SK-N-SH (cell line): ENCODE measurements at regions not wholly inside any gene's neighbourhood (a gene's known extent, or its start where the extent isn't known, plus 50 kb on each side); places are given as distances from the start of the nearest gene placed in this dataset.
"Not testable (repeated sequence)": the region's sequence is repeated elsewhere in the genome, so short reads cannot be mapped to it uniquely, and the experiment has no call there.

Experiments
- CTCF ChIA-PET: fragments of 300-600, 350-600 bp; formaldehyde crosslinking; extraction: SDS; loops from one replicate; lab custom pipeline; 2021; lab: Yijun Ruan, JAX
- POLR2A ChIA-PET: fragments of 350-600 bp; sonication (Branson Sonifier 250); formaldehyde crosslinking; extraction: SDS; loops from one replicate; lab custom pipeline; 2020; ENCODE audit warnings: antibody characterized with exemption, inconsistent platforms; lab: Yijun Ruan, JAX
- DNase-seq: peaks from one replicate; pipeline ENCODE4 v3.0.0; 2012
- H2AFZ ChIP-seq: fragments of 200-600 bp; sonication (generic); 2 replicates; pipeline ENCODE4 v1.8.1; 2016; ENCODE audit warnings: antibody characterized with exemption, mild to moderate bottlenecking, low read depth
- H3F3A ChIP-seq: fragments of 200-600 bp; sonication (generic); replicated peaks from 2 replicates; pipeline ENCODE3; 2016; ENCODE audit warnings: antibody characterized with exemption, mild to moderate bottlenecking; ENCODE audit not compliant: insufficient read depth
- H3K27ac ChIP-seq, 2 experiments: fragments of 200-500 bp in 1 of 2; fragments of 200-600 bp in 1 of 2; sonication (Bioruptor generic) in 1 of 2; sonication (generic), shearing (Covaris generic) in 1 of 2; 2 replicates each; pipeline versions ENCODE4 v1.5.1 to v1.6.1; 2014 to 2016; ENCODE audit warnings: low read depth in 2 of 2, inconsistent platforms in 1 of 2, low read length in 1 of 2, mild to moderate bottlenecking in 1 of 2, mixed read lengths in 1 of 2
- H3K27me3 ChIP-seq: fragments of 200-600 bp; sonication (generic), shearing (Covaris generic); 2 replicates; pipeline ENCODE4 v1.6.1; 2016; ENCODE audit warnings: mixed run types; ENCODE audit not compliant: insufficient read depth
- H3K36me3 ChIP-seq, 2 experiments: fragments of 200-500 bp in 1 of 2; fragments of 200-600 bp in 1 of 2; sonication (Bioruptor generic) in 1 of 2; sonication (generic) in 1 of 2; replicated peaks in 1 of 2; 2 replicates each; pipeline versions ENCODE3 to v1.5.1; 2014 to 2016; ENCODE audit warnings: low read length in 1 of 2, mild to moderate bottlenecking in 1 of 2; ENCODE audit not compliant: insufficient read depth in 2 of 2, control insufficient read depth in 1 of 2
- H3K4me1 ChIP-seq, 2 experiments: fragments of 200-500 bp in 1 of 2; fragments of 200-600 bp in 1 of 2; sonication (Bioruptor generic) in 1 of 2; sonication (generic), shearing (Covaris generic) in 1 of 2; 2 replicates each; pipeline versions ENCODE4 v1.5.1 to v1.6.1; 2014 to 2016; ENCODE audit warnings: low read depth in 1 of 2, low read length in 1 of 2, mixed run types in 1 of 2; ENCODE audit not compliant: insufficient read depth in 2 of 2, control insufficient read depth in 1 of 2
- H3K4me2 ChIP-seq: fragments of 200-600 bp; sonication (generic), shearing (Covaris generic); 2 replicates; pipeline ENCODE4 v1.6.1; 2017; ENCODE audit warnings: mixed run types
- H3K4me3 ChIP-seq, 2 experiments: fragments of 200-500 bp in 1 of 2; fragments of 200-600 bp in 1 of 2; sonication (Bioruptor generic) in 1 of 2; sonication (generic), shearing (Covaris generic) in 1 of 2; 2 replicates each; pipeline versions ENCODE4 v1.5.1 to v1.8.1; 2014 to 2016; ENCODE audit warnings: low read depth in 2 of 2, inconsistent platforms in 1 of 2, low read length in 1 of 2, mild to moderate bottlenecking in 1 of 2, mixed read lengths in 1 of 2, moderate library complexity in 1 of 2
- H3K79me2 ChIP-seq: fragments of 200-600 bp; sonication (generic); 2 replicates; pipeline ENCODE4 v1.8.1; 2017; ENCODE audit warnings: mild to moderate bottlenecking; ENCODE audit not compliant: insufficient read depth
- H3K9ac ChIP-seq: fragments of 200-600 bp; sonication (generic); 2 replicates; pipeline ENCODE4 v1.6.1; 2017; ENCODE audit warnings: mixed run types
- H3K9me2 ChIP-seq: fragments of 200-600 bp; sonication (generic); 2 replicates; pipeline ENCODE4 v1.6.1; 2017; ENCODE audit warnings: mixed run types
- H3K9me3 ChIP-seq: fragments of 200-600 bp; sonication (generic); 2 replicates; pipeline ENCODE4 v1.6.1; 2017; ENCODE audit warnings: mixed run types, mild to moderate bottlenecking, moderate library complexity
- H4K20me1 ChIP-seq: fragments of 200-600 bp; sonication (generic); 2 replicates; pipeline ENCODE4 v1.6.1; 2017; ENCODE audit warnings: mild to moderate bottlenecking, mixed run types; ENCODE audit not compliant: insufficient read depth
- FOXJ3 ChIP-seq: sonication (generic); formaldehyde crosslinking; IDR thresholded peaks from 2 replicates; pipeline ENCODE4 v1.5.1; 2020; ENCODE audit warnings: mild to moderate bottlenecking, missing genetic modification reagents
- FOXM1 ChIP-seq: IDR thresholded peaks from 2 replicates; pipeline ENCODE4 v1.4.0; 2012; ENCODE audit warnings: low read depth, mild to moderate bottlenecking
- JUND ChIP-seq: IDR thresholded peaks from 2 replicates; pipeline ENCODE4 v1.4.0; 2012
- RFX5 ChIP-seq: IDR thresholded peaks from 2 replicates; pipeline ENCODE4 v1.6.1; 2012; ENCODE audit warnings: mild to moderate bottlenecking, improper control_type of control experiment, low read length
- SMC3 ChIP-seq: IDR thresholded peaks from 2 replicates; pipeline ENCODE4 v1.6.1; 2012; ENCODE audit warnings: low read depth, low read length, improper control_type of control experiment
- TCF12 ChIP-seq: IDR thresholded peaks from 2 replicates; pipeline ENCODE4 v1.4.0; 2012
- YY1 ChIP-seq: IDR thresholded peaks from 2 replicates; pipeline ENCODE4 v1.4.0; 2012; ENCODE audit warnings: low read depth, mild to moderate bottlenecking
- WGBS: methylation state at CpG from one replicate; pipeline ENCODE4 v1.1.6; 2017; ENCODE audit warnings: low lambda C conversion rate; 5-methylcytosine and 5-hydroxymethylcytosine counted together
- TF ChIP-seq, protein P1 (sequence below): IDR thresholded peaks from 2 replicates; pipeline ENCODE4; 2012
- TF ChIP-seq, protein P2 (sequence below): IDR thresholded peaks from 2 replicates; pipeline ENCODE4 v1.4.0; 2012; ENCODE audit warnings: low read depth, borderline replicate concordance
- TF ChIP-seq, protein P3 (sequence below): IDR thresholded peaks from 2 replicates; pipeline ENCODE4 v1.4.0; 2012; ENCODE audit warnings: low read depth, borderline replicate concordance
- TF ChIP-seq, protein P4 (sequence below): fragments of 150-350 bp; IDR thresholded peaks from 2 replicates; pipeline ENCODE4 v1.6.1; 2017; ENCODE audit warnings: antibody characterized with exemption, low read length, low read depth, borderline replicate concordance
- TF ChIP-seq, protein P5 (sequence below): IDR thresholded peaks from 2 replicates; pipeline ENCODE4 v1.6.1; 2012; ENCODE audit warnings: mild to moderate bottlenecking, low read depth, low read length, moderate library complexity
- TF ChIP-seq, protein P6 (sequence below): IDR thresholded peaks from 2 replicates; pipeline ENCODE4 v1.4.0; 2012; ENCODE audit warnings: low read depth
- TF ChIP-seq, protein P7 (sequence below): fragments of 150-350 bp; IDR thresholded peaks from 2 replicates; pipeline ENCODE4 v1.6.1; 2016; ENCODE audit warnings: mild to moderate bottlenecking, low read depth, low read length

DNA sequence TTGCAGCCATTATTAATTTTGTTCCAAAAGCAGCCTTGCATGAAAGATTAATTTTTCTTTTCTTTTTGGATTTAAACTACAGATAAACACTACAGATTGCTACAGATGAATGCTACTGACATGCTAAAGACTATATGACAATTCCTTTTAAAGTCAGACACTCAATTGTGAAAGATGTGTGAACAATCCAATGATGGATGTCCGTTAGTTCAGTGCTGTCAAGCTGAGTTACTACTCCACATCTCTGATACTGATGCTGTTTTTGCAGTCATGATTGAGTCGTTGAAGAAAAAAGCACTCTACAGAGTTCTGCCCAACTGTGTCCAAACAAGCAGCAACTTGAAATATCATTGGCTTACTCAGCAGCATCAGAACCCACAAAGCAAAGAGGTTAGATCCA is 146.8 kb downstream of the OTUD1 start:
- no peaks in the 10 kb centered on the region for H3K9me2 ChIP-seq
- H3K4me1 ChIP-seq: no peaks in the 10 kb centered on the region
- no peak overlapping the region for H2AFZ ChIP-seq
- H3K9ac ChIP-seq: no peak overlapping the region
- H3K9me3 ChIP-seq: no peaks in the 10 kb centered on the region
- no peak overlapping the region for H3K4me3 ChIP-seq
- no peak for DNase-seq
- H3F3A ChIP-seq: no peaks in the 10 kb centered on the region
- ChIA-PET CTCF (no interaction called here), POLR2A (no interaction called here)
- TF ChIP-seq, protein P1, sequence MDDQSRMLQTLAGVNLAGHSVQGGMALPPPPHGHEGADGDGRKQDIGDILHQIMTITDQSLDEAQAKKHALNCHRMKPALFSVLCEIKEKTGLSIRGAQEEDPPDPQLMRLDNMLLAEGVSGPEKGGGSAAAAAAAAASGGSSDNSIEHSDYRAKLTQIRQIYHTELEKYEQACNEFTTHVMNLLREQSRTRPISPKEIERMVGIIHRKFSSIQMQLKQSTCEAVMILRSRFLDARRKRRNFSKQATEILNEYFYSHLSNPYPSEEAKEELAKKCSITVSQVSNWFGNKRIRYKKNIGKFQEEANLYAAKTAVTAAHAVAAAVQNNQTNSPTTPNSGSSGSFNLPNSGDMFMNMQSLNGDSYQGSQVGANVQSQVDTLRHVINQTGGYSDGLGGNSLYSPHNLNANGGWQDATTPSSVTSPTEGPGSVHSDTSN: no peak
- TF ChIP-seq, protein P2, sequence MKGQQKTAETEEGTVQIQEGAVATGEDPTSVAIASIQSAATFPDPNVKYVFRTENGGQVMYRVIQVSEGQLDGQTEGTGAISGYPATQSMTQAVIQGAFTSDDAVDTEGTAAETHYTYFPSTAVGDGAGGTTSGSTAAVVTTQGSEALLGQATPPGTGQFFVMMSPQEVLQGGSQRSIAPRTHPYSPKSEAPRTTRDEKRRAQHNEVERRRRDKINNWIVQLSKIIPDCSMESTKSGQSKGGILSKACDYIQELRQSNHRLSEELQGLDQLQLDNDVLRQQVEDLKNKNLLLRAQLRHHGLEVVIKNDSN: no peak
- TF ChIP-seq SMC3: no peak
- TF ChIP-seq FOXJ3 (CRISPR knock-in tag): no peak
- TF ChIP-seq, protein P3, sequence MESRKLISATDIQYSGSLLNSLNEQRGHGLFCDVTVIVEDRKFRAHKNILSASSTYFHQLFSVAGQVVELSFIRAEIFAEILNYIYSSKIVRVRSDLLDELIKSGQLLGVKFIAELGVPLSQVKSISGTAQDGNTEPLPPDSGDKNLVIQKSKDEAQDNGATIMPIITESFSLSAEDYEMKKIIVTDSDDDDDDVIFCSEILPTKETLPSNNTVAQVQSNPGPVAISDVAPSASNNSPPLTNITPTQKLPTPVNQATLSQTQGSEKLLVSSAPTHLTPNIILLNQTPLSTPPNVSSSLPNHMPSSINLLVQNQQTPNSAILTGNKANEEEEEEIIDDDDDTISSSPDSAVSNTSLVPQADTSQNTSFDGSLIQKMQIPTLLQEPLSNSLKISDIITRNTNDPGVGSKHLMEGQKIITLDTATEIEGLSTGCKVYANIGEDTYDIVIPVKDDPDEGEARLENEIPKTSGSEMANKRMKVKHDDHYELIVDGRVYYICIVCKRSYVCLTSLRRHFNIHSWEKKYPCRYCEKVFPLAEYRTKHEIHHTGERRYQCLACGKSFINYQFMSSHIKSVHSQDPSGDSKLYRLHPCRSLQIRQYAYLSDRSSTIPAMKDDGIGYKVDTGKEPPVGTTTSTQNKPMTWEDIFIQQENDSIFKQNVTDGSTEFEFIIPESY: no peak
- TF ChIP-seq YY1: no peak
- no peak for TF ChIP-seq TCF12
- TF ChIP-seq RFX5: no peak
- TF ChIP-seq FOXM1: no peak
- TF ChIP-seq, protein P4, sequence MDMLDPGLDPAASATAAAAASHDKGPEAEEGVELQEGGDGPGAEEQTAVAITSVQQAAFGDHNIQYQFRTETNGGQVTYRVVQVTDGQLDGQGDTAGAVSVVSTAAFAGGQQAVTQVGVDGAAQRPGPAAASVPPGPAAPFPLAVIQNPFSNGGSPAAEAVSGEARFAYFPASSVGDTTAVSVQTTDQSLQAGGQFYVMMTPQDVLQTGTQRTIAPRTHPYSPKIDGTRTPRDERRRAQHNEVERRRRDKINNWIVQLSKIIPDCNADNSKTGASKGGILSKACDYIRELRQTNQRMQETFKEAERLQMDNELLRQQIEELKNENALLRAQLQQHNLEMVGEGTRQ: no peak
- TF ChIP-seq, protein P5, sequence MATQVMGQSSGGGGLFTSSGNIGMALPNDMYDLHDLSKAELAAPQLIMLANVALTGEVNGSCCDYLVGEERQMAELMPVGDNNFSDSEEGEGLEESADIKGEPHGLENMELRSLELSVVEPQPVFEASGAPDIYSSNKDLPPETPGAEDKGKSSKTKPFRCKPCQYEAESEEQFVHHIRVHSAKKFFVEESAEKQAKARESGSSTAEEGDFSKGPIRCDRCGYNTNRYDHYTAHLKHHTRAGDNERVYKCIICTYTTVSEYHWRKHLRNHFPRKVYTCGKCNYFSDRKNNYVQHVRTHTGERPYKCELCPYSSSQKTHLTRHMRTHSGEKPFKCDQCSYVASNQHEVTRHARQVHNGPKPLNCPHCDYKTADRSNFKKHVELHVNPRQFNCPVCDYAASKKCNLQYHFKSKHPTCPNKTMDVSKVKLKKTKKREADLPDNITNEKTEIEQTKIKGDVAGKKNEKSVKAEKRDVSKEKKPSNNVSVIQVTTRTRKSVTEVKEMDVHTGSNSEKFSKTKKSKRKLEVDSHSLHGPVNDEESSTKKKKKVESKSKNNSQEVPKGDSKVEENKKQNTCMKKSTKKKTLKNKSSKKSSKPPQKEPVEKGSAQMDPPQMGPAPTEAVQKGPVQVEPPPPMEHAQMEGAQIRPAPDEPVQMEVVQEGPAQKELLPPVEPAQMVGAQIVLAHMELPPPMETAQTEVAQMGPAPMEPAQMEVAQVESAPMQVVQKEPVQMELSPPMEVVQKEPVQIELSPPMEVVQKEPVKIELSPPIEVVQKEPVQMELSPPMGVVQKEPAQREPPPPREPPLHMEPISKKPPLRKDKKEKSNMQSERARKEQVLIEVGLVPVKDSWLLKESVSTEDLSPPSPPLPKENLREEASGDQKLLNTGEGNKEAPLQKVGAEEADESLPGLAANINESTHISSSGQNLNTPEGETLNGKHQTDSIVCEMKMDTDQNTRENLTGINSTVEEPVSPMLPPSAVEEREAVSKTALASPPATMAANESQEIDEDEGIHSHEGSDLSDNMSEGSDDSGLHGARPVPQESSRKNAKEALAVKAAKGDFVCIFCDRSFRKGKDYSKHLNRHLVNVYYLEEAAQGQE: no peak
- no peak for TF ChIP-seq JUND
- TF ChIP-seq, protein P6, sequence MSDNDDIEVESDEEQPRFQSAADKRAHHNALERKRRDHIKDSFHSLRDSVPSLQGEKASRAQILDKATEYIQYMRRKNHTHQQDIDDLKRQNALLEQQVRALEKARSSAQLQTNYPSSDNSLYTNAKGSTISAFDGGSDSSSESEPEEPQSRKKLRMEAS: no peak
- TF ChIP-seq, protein P7, sequence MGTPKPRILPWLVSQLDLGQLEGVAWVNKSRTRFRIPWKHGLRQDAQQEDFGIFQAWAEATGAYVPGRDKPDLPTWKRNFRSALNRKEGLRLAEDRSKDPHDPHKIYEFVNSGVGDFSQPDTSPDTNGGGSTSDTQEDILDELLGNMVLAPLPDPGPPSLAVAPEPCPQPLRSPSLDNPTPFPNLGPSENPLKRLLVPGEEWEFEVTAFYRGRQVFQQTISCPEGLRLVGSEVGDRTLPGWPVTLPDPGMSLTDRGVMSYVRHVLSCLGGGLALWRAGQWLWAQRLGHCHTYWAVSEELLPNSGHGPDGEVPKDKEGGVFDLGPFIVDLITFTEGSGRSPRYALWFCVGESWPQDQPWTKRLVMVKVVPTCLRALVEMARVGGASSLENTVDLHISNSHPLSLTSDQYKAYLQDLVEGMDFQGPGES: no peak
- no peak overlapping the region for H3K27ac ChIP-seq
- no peaks in the 10 kb centered on the region for H4K20me1 ChIP-seq
- H3K79me2 ChIP-seq: no peaks in the 10 kb centered on the region
- no peaks in the 10 kb centered on the region for H3K36me3 ChIP-seq
- H3K4me2 ChIP-seq: no peak overlapping the region
- WGBS: 0% methylated on average over 2 of the region's 2 CpGs
- no peaks in the 10 kb centered on the region for H3K27me3 ChIP-seq

DNA sequence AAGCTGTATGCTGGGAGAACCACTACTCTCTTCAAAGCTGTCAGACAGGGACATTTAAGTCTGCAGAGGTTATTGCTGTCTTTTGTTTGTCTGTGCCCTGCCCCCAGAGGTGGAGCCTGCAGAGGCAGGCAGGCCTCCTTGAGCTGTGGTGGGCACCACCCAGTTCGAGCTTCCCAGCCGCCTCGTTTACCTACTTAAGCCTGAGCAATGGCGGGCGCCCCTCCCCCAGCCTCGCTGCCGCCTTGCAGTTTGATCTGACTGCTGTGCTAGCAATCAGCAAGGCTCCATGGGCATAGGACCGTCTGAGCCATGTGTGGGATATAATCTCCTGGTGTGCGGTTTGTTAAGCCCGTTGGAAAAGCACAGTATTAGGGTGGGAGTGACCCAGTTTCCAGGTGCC is 156.4 kb downstream of the OTUD1 start:
- H3K9me3 ChIP-seq, H3F3A ChIP-seq, H3K9ac ChIP-seq, H3K36me3 ChIP-seq, DNase-seq, H2AFZ ChIP-seq, H3K4me2 ChIP-seq, H3K4me1 ChIP-seq, H3K79me2 ChIP-seq, H3K27me3 ChIP-seq, H3K9me2 ChIP-seq, CTCF ChIA-PET, POLR2A ChIA-PET, H3K27ac ChIP-seq, H3K4me3 ChIP-seq, H4K20me1 ChIP-seq: not testable (repeated sequence)
- WGBS: 32% methylated on average over 9 of the region's 10 CpGs
